ENCODE measurements at regions not wholly inside any gene's neighbourhood (a gene's known extent, or its start where the extent isn't known, plus 50 kb on each side); places are given as distances from the start of the nearest gene placed in this dataset.

DNA sequence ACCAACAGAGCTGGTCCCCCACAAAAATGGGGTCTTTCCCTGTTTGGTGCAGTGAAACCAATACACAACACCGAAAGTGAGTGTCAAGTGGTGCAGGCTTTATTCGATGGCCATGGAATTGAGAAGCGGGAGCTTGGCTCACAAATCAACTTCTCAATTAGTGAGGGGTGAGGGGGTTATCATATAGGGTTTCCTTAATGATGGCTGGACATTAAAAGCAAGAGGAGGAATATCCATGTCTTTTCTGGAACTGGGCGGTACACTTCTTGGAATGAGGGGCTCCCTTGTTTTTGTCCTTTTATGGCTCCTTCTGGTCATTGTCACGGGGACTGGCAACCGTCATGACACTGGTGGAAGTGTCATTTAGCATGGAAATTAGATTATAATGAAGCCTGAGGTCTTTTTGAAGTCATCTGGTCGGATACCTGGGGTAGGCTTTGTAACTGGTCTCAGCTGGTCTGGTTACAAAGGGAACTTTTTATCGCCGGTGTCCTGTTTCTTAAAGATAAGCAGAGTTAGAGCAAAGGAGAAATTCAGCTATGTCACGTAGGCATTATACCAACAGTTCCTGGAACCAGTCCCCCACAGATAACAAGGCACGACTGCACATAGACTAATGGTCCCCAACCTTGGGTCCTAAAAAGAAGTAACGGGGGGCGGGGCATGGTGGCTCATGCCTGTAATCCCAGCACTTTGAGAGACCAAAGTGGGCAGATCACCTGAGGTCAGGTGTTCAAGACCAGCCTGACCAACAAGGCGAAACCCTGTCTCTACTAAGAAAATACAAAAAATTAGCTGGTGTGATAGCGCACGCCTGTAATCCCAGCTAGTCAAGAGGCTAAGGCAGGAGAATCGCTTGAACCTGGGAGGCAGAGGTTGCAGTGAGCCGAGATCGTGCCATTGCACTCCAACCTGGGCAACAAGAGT, 93.5 kb upstream of the NDUFV2 start (continued):
- no peak for TF ChIP-seq HNRNPK (IDR thresholded peaks at IDR 0.05; ENCODE audit: low read depth, low read length, poor library complexity, severe bottlenecking)
- TF ChIP-seq SMAD4 (CRISPR knock-in tag; conservative IDR thresholded peaks at IDR 0.05), result peak; percentile 94
- TF ChIP-seq, protein P1, sequence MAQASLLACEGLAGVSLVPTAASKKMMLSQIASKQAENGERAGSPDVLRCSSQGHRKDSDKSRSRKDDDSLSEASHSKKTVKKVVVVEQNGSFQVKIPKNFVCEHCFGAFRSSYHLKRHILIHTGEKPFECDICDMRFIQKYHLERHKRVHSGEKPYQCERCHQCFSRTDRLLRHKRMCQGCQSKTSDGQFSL (CRISPR knock-in tag; IDR thresholded peaks at IDR 0.05), result no peak
- TF ChIP-seq, protein P1 (tag; IDR thresholded peaks at IDR 0.05), result no peak
- peak; percentile 96 for TF ChIP-seq NCOA1 (IDR thresholded peaks at IDR 0.05; ENCODE audit: low read depth)
- no peak for TF ChIP-seq ZNF696 (CRISPR knock-in tag; conservative IDR thresholded peaks at IDR 0.05)
- TF ChIP-seq GTF2A2 (tag; IDR thresholded peaks at IDR 0.05), result no peak
- no peak for TF ChIP-seq NCOA2 (IDR thresholded peaks at IDR 0.05; ENCODE audit: partially characterized antibody in 2 of 2)
- TF ChIP-seq, protein P2, sequence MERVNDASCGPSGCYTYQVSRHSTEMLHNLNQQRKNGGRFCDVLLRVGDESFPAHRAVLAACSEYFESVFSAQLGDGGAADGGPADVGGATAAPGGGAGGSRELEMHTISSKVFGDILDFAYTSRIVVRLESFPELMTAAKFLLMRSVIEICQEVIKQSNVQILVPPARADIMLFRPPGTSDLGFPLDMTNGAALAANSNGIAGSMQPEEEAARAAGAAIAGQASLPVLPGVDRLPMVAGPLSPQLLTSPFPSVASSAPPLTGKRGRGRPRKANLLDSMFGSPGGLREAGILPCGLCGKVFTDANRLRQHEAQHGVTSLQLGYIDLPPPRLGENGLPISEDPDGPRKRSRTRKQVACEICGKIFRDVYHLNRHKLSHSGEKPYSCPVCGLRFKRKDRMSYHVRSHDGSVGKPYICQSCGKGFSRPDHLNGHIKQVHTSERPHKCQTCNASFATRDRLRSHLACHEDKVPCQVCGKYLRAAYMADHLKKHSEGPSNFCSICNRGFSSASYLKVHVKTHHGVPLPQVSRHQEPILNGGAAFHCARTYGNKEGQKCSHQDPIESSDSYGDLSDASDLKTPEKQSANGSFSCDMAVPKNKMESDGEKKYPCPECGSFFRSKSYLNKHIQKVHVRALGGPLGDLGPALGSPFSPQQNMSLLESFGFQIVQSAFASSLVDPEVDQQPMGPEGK (CRISPR knock-in tag; IDR thresholded peaks at IDR 0.05; ENCODE audit: borderline replicate concordance), result no peak
- TF ChIP-seq MEF2A (IDR thresholded peaks at IDR 0.05; ENCODE audit: control insufficient read depth, low read depth, low read length), result peak; percentile 71; the same call in 1 of the 2 replicates
- no peak for TF ChIP-seq FOXO4 (CRISPR knock-in tag; IDR thresholded peaks at IDR 0.05)
- no peak for TF ChIP-seq SPI1 (IDR thresholded peaks at IDR 0.05; ENCODE audit: borderline replicate concordance, low read depth, low read length)
- no peak for TF ChIP-seq PHF8 (IDR thresholded peaks at IDR 0.05; ENCODE audit: borderline replicate concordance, low read length)
- no peak for TF ChIP-seq RBM14 (IDR thresholded peaks at IDR 0.05; ENCODE audit: borderline replicate concordance, insufficient read depth, low read depth, low read length)
- TF ChIP-seq EP300 (IDR thresholded peaks at IDR 0.05; ENCODE audit: low read length), result peak; percentile 99
- no peak for TF ChIP-seq ZNF121 (CRISPR knock-in tag; conservative IDR thresholded peaks at IDR 0.05)
- no peak for TF ChIP-seq ZNF780A (CRISPR knock-in tag; IDR thresholded peaks at IDR 0.05)
- TF ChIP-seq MXI1 (IDR thresholded peaks at IDR 0.05; ENCODE audit: low read depth, low read length), result peak; percentile 48; the same call in 1 of the 2 replicates
- TF ChIP-seq NEUROD1 (IDR thresholded peaks at IDR 0.05; ENCODE audit: borderline replicate concordance, low read depth, low read length, partially characterized antibody), result peak; percentile 89
- TF ChIP-seq HDAC1 (IDR thresholded peaks at IDR 0.05), result peak in 1 of 2 experiments; percentile 78; a peak in 2 of 4 replicates
- TF ChIP-seq SMARCC2 (IDR thresholded peaks at IDR 0.05; ENCODE audit: low read depth), result peak; percentile 97
- TF ChIP-seq KDM4B (IDR thresholded peaks at IDR 0.05; ENCODE audit: borderline replicate concordance in 2 of 2, low read depth in 1 of 2), result no peak
- no peak for TF ChIP-seq SRSF3 (IDR thresholded peaks at IDR 0.05; ENCODE audit: insufficient read depth, low read length)
- TF ChIP-seq PHF20 (IDR thresholded peaks at IDR 0.05; ENCODE audit: partially characterized antibody), result no peak

All from K562 (cell line).